ENCODE measurements at regions not wholly inside any gene's neighbourhood (a gene's known extent, or its start where the extent isn't known, plus 50 kb on each side); places are given as distances from the start of the nearest gene placed in this dataset.

GRCh38 chr4:63921561-63921960, 487.7 kb downstream of the TECRL start:
- ChIA-PET POLR2A (no interaction called here), SMC1A (ENCODE audit: uncharacterized antibody, unreplicated experiment) (no interaction called here), CTCF (interaction anchor here (1.2 kb wide), 1 partner anchor 11 kb away, joined by 3 read pairs; no protein-coding TSS in a partner anchor), RAD21 (ENCODE audit: unreplicated experiment) (no interaction called here)
- Histone ChIP-seq H3K27me3 (replicated peaks in 1 of 2; ENCODE audit: control insufficient read depth in 2 of 2, insufficient read depth in 2 of 2, low read length in 1 of 2) (no peaks in the 10 kb centered on the region), H3K4me2 (ENCODE audit: control insufficient read depth, insufficient read depth) (no peak overlapping the region), H3K36me3 (ENCODE audit: control insufficient read depth in 2 of 2, insufficient read depth in 2 of 2, low read length in 1 of 2) (no peaks in the 10 kb centered on the region), H3K9ac (ENCODE audit: control insufficient read depth, insufficient read depth, low read length) (no peak overlapping the region), H3K9me3 (replicated peaks; ENCODE audit: control insufficient read depth, insufficient read depth, low read length) (no peaks in the 10 kb centered on the region), H3K4me3 (no peak overlapping the region), H3K79me2 (ENCODE audit: control insufficient read depth, insufficient read depth, low read length) (no peaks in the 10 kb centered on the region), H2AFZ (ENCODE audit: control insufficient read depth, low read depth, low read length) (no peak overlapping the region), H4K20me1 (ENCODE audit: control insufficient read depth, insufficient read depth) (no peaks in the 10 kb centered on the region), H3K4me1 (ENCODE audit: control insufficient read depth, insufficient read depth, low read length) (no peaks in the 10 kb centered on the region), H3K27ac (ENCODE audit: control insufficient read depth, insufficient read depth) (no peak overlapping the region)
- no TSS peak for BruUV-seq (replicated peaks)
- in situ Hi-C loops (cut with MboI): no loop called here
- intact Hi-C loops (cut with micrococcal nuclease; ENCODE audit: unreplicated experiment): no loop called here
- no peak for DNase-seq (ENCODE audit: low read depth, low spot score)
- 42% methylated on average over 10 of the region's 10 CpGs for WGBS (ENCODE audit: insufficient coverage, insufficient replicate concordance, low lambda C conversion rate, missing lambda C conversion rate)
- no peak for TF ChIP-seq NBN (IDR thresholded peaks at IDR 0.05)
- TF ChIP-seq SP1 (IDR thresholded peaks at IDR 0.05; ENCODE audit: low read depth, low read length): no peak
- no peak for TF ChIP-seq RAD51 (IDR thresholded peaks at IDR 0.05)
- no peak for TF ChIP-seq MEF2B (IDR thresholded peaks at IDR 0.05; ENCODE audit: partially characterized antibody, poor library complexity, severe bottlenecking)
- TF ChIP-seq, protein P1, sequence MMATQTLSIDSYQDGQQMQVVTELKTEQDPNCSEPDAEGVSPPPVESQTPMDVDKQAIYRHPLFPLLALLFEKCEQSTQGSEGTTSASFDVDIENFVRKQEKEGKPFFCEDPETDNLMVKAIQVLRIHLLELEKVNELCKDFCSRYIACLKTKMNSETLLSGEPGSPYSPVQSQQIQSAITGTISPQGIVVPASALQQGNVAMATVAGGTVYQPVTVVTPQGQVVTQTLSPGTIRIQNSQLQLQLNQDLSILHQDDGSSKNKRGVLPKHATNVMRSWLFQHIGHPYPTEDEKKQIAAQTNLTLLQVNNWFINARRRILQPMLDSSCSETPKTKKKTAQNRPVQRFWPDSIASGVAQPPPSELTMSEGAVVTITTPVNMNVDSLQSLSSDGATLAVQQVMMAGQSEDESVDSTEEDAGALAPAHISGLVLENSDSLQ (IDR thresholded peaks at IDR 0.05): no peak
- no peak; the same call in 2 of the 3 replicates for ATAC-seq
- FAIRE-seq: no peak

GRCh38 chr4:63919636-63920365, 489.4 kb downstream of the TECRL start:
- H3K36me3 ChIP-seq (ENCODE audit: control insufficient read depth in 2 of 2, insufficient read depth in 2 of 2, low read length in 1 of 2): no peaks in the 10 kb centered on the region
- H3K27ac ChIP-seq (ENCODE audit: control insufficient read depth, insufficient read depth): no peak overlapping the region
- POLR2A ChIA-PET: no interaction called here
- SMC1A ChIA-PET (ENCODE audit: uncharacterized antibody, unreplicated experiment): no interaction called here
- H3K4me3 ChIP-seq: no peak overlapping the region
- H3K4me1 ChIP-seq (ENCODE audit: control insufficient read depth, insufficient read depth, low read length): no peaks in the 10 kb centered on the region
- DNase-seq (ENCODE audit: low read depth, low spot score) (no peak), ATAC-seq (no peak), FAIRE-seq (no peak)
- no peak overlapping the region for H3K9ac ChIP-seq (ENCODE audit: control insufficient read depth, insufficient read depth, low read length)
- BruUV-seq (replicated peaks): no TSS peak
- in situ Hi-C loops (cut with MboI): no loop called here
- H4K20me1 ChIP-seq (ENCODE audit: control insufficient read depth, insufficient read depth): no peaks in the 10 kb centered on the region
- no peaks in the 10 kb centered on the region for H3K27me3 ChIP-seq (replicated peaks in 1 of 2; ENCODE audit: control insufficient read depth in 2 of 2, insufficient read depth in 2 of 2, low read length in 1 of 2)
- RAD21 ChIA-PET (ENCODE audit: unreplicated experiment): no interaction called here
- TF ChIP-seq TAF1 (IDR thresholded peaks at IDR 0.05; ENCODE audit: borderline replicate concordance, low read depth, low read length) (no peak), YBX1 (IDR thresholded peaks at IDR 0.05) (no peak), IRF3 (IDR thresholded peaks at IDR 0.05) (no peak), CEBPZ (IDR thresholded peaks at IDR 0.05; ENCODE audit: low read depth, low read length) (no peak), BMI1 (IDR thresholded peaks at IDR 0.05; ENCODE audit: borderline replicate concordance) (no peak)
- CTCF ChIA-PET: interaction anchor here (0.8 kb wide), 1 partner anchor 54 kb away, joined by 3 read pairs; no protein-coding TSS in a partner anchor
- H2AFZ ChIP-seq (ENCODE audit: control insufficient read depth, low read depth, low read length): no peak overlapping the region
- WGBS (ENCODE audit: insufficient coverage, insufficient replicate concordance, low lambda C conversion rate, missing lambda C conversion rate): 4% methylated on average over 2 of the region's 2 CpGs
- intact Hi-C loops (cut with micrococcal nuclease; ENCODE audit: unreplicated experiment): no loop called here
- no peaks in the 10 kb centered on the region for H3K79me2 ChIP-seq (ENCODE audit: control insufficient read depth, insufficient read depth, low read length)
- no peak overlapping the region for H3K4me2 ChIP-seq (ENCODE audit: control insufficient read depth, insufficient read depth)
- no peaks in the 10 kb centered on the region for H3K9me3 ChIP-seq (replicated peaks; ENCODE audit: control insufficient read depth, insufficient read depth, low read length)

Data from GM12878 (cell line).